Gastroesophageal sphincter (tissue), 3 donors: ENCODE measurements at regions not wholly inside any gene's neighbourhood (a gene's known extent, or its start where the extent isn't known, plus 50 kb on each side); places are given as distances from the start of the nearest gene placed in this dataset.

Experiments used
- POLR2A ChIP-seq, 2 donors: fragments of 450-650 bp; IDR thresholded peaks; one replicate each; pipeline ENCODE4 v1.6.1; 2017; ENCODE audit warnings: antibody characterized with exemption in 2 of 2, mild to moderate bottlenecking in 2 of 2, moderate library complexity in 1 of 2
- TF ChIP-seq, protein P1 (sequence below), 4 experiments: fragments of 200-600 bp in 2 of 4; fragments of 450-650 bp in 2 of 4; sonication (generic) in 1 of 4; IDR thresholded peaks; one replicate each; pipeline ENCODE4 v1.5.1; 2017 to 2019; ENCODE audit warnings: antibody characterized with exemption in 4 of 4, mild to moderate bottlenecking in 2 of 4, moderate library complexity in 2 of 4

DNA sequence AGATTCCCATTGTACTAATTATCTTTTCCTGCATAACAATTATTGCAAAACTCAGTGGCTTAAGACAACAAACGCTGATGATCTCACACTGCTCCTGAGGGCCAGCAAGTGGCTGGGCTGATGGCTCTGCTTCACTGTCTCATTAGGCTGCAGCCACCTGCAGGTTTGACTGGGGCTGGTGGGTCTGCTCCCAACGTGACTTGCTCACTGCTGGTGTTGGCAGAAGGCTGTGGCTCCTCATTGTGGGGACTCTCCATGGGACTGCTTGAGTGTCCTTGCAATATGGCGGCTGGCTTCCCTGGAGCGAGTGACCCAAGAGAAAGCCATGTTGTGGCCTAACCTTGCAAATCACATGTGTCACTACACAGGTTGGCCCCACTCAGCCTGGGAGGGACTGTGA is 71.1 kb downstream of the PLXNA1 start:
- TF ChIP-seq POLR2A (IDR thresholded peaks at IDR 0.05): no peak
- TF ChIP-seq, protein P1, sequence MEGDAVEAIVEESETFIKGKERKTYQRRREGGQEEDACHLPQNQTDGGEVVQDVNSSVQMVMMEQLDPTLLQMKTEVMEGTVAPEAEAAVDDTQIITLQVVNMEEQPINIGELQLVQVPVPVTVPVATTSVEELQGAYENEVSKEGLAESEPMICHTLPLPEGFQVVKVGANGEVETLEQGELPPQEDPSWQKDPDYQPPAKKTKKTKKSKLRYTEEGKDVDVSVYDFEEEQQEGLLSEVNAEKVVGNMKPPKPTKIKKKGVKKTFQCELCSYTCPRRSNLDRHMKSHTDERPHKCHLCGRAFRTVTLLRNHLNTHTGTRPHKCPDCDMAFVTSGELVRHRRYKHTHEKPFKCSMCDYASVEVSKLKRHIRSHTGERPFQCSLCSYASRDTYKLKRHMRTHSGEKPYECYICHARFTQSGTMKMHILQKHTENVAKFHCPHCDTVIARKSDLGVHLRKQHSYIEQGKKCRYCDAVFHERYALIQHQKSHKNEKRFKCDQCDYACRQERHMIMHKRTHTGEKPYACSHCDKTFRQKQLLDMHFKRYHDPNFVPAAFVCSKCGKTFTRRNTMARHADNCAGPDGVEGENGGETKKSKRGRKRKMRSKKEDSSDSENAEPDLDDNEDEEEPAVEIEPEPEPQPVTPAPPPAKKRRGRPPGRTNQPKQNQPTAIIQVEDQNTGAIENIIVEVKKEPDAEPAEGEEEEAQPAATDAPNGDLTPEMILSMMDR (IDR thresholded peaks at IDR 0.05): no peak
